Stimulated activated CD4-positive, alpha-beta T cell treated with anti-CD3 and anti-CD28 coated beads, Interleukin-12 subunit alpha, Interleukin-12 subunit beta, amount 100 ng/mL, for 4 hours (primary cell): ENCODE measurements at regions not wholly inside any gene's neighbourhood (a gene's known extent, or its start where the extent isn't known, plus 50 kb on each side); places are given as distances from the start of the nearest gene placed in this dataset.

Source experiments
- DNase-seq: peaks from one replicate; pipeline ENCODE4 v3.0.0-alpha.2; 2020

GRCh38 chr15:70193734-70194133, 96.0 kb upstream of the TLE3 start:
- no peak for DNase-seq

- no peak for DNase-seq
Measured at GRCh38 chr15:70192490-70192889, 94.8 kb upstream of the TLE3 start.

GRCh38 chr15:70192041-70192440, 94.3 kb upstream of the TLE3 start:
- DNase-seq, result no peak

GRCh38 chr15:70190965-70191364, 93.2 kb upstream of the TLE3 start:
- DNase-seq, result no peak

- no peak for DNase-seq
Measured at GRCh38 chr15:70189826-70190695, 92.3 kb upstream of the TLE3 start.

GRCh38 chr15:70188286-70188685, 90.6 kb upstream of the TLE3 start:
- DNase-seq, result no peak

- no peak for DNase-seq
Measured at GRCh38 chr15:70187331-70187730, 89.6 kb upstream of the TLE3 start.

- DNase-seq, result no peak
Measured at GRCh38 chr15:70186152-70186551, 88.4 kb upstream of the TLE3 start.

GRCh38 chr15:70185251-70185711, 87.6 kb upstream of the TLE3 start:
- no peak for DNase-seq

- DNase-seq, result no peak
Measured at GRCh38 chr15:70182858-70183695, 85.4 kb upstream of the TLE3 start.

GRCh38 chr15:70181626-70182255, 84.0 kb upstream of the TLE3 start:
- DNase-seq, result no peak

- no peak for DNase-seq
Measured at GRCh38 chr15:70180186-70180875, 82.6 kb upstream of the TLE3 start.

- no peak for DNase-seq
Measured at GRCh38 chr15:70179309-70179892, 81.7 kb upstream of the TLE3 start.

- DNase-seq, result no peak
Measured at GRCh38 chr15:70178335-70179084, 80.8 kb upstream of the TLE3 start.

- DNase-seq, result no peak
Measured at GRCh38 chr15:70172566-70173225, 75.0 kb upstream of the TLE3 start.

- DNase-seq, result no peak
Measured at GRCh38 chr15:70172124-70172523, 74.4 kb upstream of the TLE3 start.

GRCh38 chr15:70171256-70171886, 73.7 kb upstream of the TLE3 start:
- no peak for DNase-seq

- no peak for DNase-seq
Measured at GRCh38 chr15:70170096-70170699, 72.5 kb upstream of the TLE3 start.

GRCh38 chr15:70169147-70169546, 71.4 kb upstream of the TLE3 start:
- DNase-seq, result no peak

GRCh38 chr15:70167155-70167554, 69.4 kb upstream of the TLE3 start:
- no peak for DNase-seq
